ENCODE measurements at regions not wholly inside any gene's neighbourhood (a gene's known extent, or its start where the extent isn't known, plus 50 kb on each side); places are given as distances from the start of the nearest gene placed in this dataset.

DNA sequence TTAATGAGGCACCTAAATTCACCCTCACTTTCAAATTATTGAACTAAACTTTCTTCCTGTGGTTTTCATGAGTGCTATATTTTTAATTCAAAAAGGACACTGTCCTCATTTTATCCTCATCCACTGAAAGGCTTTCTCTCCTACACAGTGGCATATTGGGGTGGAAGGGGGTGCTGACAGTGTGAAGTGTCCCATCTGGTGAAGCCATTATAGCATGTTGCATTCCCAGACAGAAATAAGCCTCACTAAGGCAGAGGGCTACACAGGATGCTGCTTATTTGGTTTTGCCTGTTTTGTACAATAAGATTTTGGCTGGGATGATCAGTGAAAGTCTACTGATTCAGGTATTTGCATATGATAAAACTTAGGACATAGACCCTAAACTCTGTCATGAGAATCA lies 82.4 kb upstream of the INHBA start:
- TF ChIP-seq, protein P1, sequence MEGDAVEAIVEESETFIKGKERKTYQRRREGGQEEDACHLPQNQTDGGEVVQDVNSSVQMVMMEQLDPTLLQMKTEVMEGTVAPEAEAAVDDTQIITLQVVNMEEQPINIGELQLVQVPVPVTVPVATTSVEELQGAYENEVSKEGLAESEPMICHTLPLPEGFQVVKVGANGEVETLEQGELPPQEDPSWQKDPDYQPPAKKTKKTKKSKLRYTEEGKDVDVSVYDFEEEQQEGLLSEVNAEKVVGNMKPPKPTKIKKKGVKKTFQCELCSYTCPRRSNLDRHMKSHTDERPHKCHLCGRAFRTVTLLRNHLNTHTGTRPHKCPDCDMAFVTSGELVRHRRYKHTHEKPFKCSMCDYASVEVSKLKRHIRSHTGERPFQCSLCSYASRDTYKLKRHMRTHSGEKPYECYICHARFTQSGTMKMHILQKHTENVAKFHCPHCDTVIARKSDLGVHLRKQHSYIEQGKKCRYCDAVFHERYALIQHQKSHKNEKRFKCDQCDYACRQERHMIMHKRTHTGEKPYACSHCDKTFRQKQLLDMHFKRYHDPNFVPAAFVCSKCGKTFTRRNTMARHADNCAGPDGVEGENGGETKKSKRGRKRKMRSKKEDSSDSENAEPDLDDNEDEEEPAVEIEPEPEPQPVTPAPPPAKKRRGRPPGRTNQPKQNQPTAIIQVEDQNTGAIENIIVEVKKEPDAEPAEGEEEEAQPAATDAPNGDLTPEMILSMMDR (IDR thresholded peaks at IDR 0.05 in 2 of 3, conservative IDR thresholded peaks at IDR 0.05 in 1 of 3; ENCODE audit: control insufficient read depth in 2 of 3, extremely low read depth in 1 of 3, insufficient read depth in 1 of 3, low read depth in 3 of 3, low read length in 3 of 3) = no peak
- TF ChIP-seq, protein P2, sequence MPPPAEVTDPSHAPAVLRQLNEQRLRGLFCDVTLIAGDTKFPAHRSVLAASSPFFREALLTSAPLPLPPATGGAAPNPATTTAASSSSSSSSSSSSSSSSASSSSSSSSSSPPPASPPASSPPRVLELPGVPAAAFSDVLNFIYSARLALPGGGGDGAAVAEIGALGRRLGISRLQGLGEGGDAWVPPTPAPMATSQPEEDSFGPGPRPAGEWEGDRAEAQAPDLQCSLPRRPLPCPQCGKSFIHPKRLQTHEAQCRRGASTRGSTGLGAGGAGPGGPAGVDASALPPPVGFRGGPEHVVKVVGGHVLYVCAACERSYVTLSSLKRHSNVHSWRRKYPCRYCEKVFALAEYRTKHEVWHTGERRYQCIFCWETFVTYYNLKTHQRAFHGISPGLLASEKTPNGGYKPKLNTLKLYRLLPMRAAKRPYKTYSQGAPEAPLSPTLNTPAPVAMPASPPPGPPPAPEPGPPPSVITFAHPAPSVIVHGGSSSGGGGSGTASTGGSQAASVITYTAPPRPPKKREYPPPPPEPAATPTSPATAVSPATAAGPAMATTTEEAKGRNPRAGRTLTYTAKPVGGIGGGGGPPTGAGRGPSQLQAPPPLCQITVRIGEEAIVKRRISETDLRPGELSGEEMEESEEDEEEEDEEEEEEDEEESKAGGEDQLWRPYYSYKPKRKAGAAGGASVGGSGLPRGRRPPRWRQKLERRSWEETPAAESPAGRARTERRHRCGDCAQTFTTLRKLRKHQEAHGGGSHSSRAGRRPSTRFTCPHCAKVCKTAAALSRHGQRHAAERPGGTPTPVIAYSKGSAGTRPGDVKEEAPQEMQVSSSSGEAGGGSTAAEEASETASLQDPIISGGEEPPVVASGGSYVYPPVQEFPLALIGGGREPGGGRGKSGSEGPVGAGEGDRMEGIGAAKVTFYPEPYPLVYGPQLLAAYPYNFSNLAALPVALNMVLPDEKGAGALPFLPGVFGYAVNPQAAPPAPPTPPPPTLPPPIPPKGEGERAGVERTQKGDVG (CRISPR knock-in tag; IDR thresholded peaks at IDR 0.05) = no peak
- TF ChIP-seq KLF5 (IDR thresholded peaks at IDR 0.05; ENCODE audit: partially characterized antibody) (no peak), POLR2A (IDR thresholded peaks at IDR 0.05; ENCODE audit: low read depth, low read length) (no peak)
